ENCODE measurements at regions not wholly inside any gene's neighbourhood (a gene's known extent, or its start where the extent isn't known, plus 50 kb on each side); places are given as distances from the start of the nearest gene placed in this dataset.

- no peak overlapping the region for H3K4me3 ChIP-seq (ENCODE audit: control insufficient read depth, low read depth, low read length)
- TF ChIP-seq CTCF (conservative IDR thresholded peaks at IDR 0.05; ENCODE audit: control insufficient read depth, insufficient read depth, low read depth, low read length), result no peak
- DNase-seq (ENCODE audit: low read depth), result no peak
Observed at GRCh38 chr12:62116986-62117385, 143.2 kb upstream of the USP15 start.

- H3K4me3 ChIP-seq (ENCODE audit: control insufficient read depth, low read depth, low read length), result no peak overlapping the region
- peak; percentile 58 for DNase-seq (ENCODE audit: low read depth)
- TF ChIP-seq CTCF (conservative IDR thresholded peaks at IDR 0.05; ENCODE audit: control insufficient read depth, insufficient read depth, low read depth, low read length), result peak; percentile 84
Observed at GRCh38 chr12:62123721-62124203, 136.4 kb upstream of the USP15 start.

- H3K4me3 ChIP-seq (ENCODE audit: control insufficient read depth, low read depth, low read length), result no peak overlapping the region
- TF ChIP-seq CTCF (conservative IDR thresholded peaks at IDR 0.05; ENCODE audit: control insufficient read depth, insufficient read depth, low read depth, low read length), result no peak
- DNase-seq (ENCODE audit: low read depth), result no peak
Observed at GRCh38 chr12:62127516-62127915, 132.7 kb upstream of the USP15 start.

- TF ChIP-seq CTCF (conservative IDR thresholded peaks at IDR 0.05; ENCODE audit: control insufficient read depth, insufficient read depth, low read depth, low read length), result no peak
- no peak overlapping the region for H3K4me3 ChIP-seq (ENCODE audit: control insufficient read depth, low read depth, low read length)
- DNase-seq (ENCODE audit: low read depth), result no peak
Observed at GRCh38 chr12:62128175-62128975, 131.8 kb upstream of the USP15 start.

GRCh38 chr12:62129291-62129690, 130.9 kb upstream of the USP15 start:
- no peak for TF ChIP-seq CTCF (conservative IDR thresholded peaks at IDR 0.05; ENCODE audit: control insufficient read depth, insufficient read depth, low read depth, low read length)
- H3K4me3 ChIP-seq (ENCODE audit: control insufficient read depth, low read depth, low read length), result no peak overlapping the region
- no peak for DNase-seq (ENCODE audit: low read depth)

- no peak for TF ChIP-seq CTCF (conservative IDR thresholded peaks at IDR 0.05; ENCODE audit: control insufficient read depth, insufficient read depth, low read depth, low read length)
- H3K4me3 ChIP-seq (ENCODE audit: control insufficient read depth, low read depth, low read length), result no peak overlapping the region
- DNase-seq (ENCODE audit: low read depth), result no peak
Observed at GRCh38 chr12:62130402-62130801, 129.8 kb upstream of the USP15 start.

Data from fibroblast of mammary gland (primary cell).